ENCODE measurements at regions not wholly inside any gene's neighbourhood (a gene's known extent, or its start where the extent isn't known, plus 50 kb on each side); places are given as distances from the start of the nearest gene placed in this dataset.

DNA sequence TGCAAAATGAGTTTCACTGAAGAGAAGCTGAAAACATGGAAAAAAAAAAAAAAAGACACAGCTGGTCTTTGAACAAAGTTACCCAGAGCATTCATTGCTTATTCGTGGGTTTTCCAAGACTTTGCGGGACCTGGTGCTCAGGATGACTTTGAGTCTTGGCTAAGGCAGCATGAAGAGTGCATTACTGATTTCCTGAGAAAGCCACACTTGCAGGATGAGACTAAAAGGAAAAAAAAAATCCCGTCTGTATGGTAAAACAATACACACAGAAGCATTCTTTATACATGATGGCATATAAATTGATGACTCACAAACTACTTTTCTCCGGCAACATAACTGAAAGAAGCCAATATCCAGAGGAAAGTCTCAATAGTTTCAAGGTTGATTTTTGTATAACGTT lies 195.4 kb downstream of the SPP2 start:
- Histone ChIP-seq H3K23ac (ENCODE audit: insufficient read length, low read depth, low read length) (no peak overlapping the region), H3K79me1 (ENCODE audit: insufficient read depth, low read depth, low read length, poor library complexity, severe bottlenecking) (no peaks in the 10 kb centered on the region), H2AFZ (ENCODE audit: low read length) (no peak overlapping the region), H3K4me1 (ENCODE audit: insufficient read depth, low read length) (peaks cover 2% of the 10 kb centered on the region; the same call in 1 of the 2 replicates), H3K4me2 (ENCODE audit: insufficient read depth, insufficient read length, low read length) (no peak overlapping the region), H3K56ac (ENCODE audit: insufficient read length, low read depth, low read length) (no peak overlapping the region), H3K9me3 (ENCODE audit: control insufficient read depth, low read depth, low read length) (no peaks in the 10 kb centered on the region), H3K23me2 (ENCODE audit: insufficient read length, low read depth, low read length, poor library complexity, severe bottlenecking) (no peaks in the 10 kb centered on the region), H4K91ac (ENCODE audit: insufficient read length, low read depth, low read length) (no peak overlapping the region), H3K14ac (ENCODE audit: insufficient read depth, low read length) (no peak overlapping the region), H3K27ac (ENCODE audit: insufficient read length, low read depth, low read length) (no peak overlapping the region), H3K79me2 (ENCODE audit: insufficient read depth, low read length) (no peaks in the 10 kb centered on the region), H3K4ac (ENCODE audit: low read depth, low read length) (no peak overlapping the region), H2BK15ac (ENCODE audit: low read depth, low read length) (no peak overlapping the region), H2BK12ac (ENCODE audit: insufficient read length, low read depth, low read length) (no peak overlapping the region), H3K27me3 (ENCODE audit: insufficient read depth, low read length) (no peaks in the 10 kb centered on the region), H4K8ac (replicated peaks; ENCODE audit: insufficient read length, low read depth, low read length) (no peak overlapping the region), H3T11ph (ENCODE audit: low read length) (no peak overlapping the region), H4K5ac (ENCODE audit: insufficient read length, low read depth, low read length) (no peak overlapping the region), H2BK5ac (ENCODE audit: insufficient read length, low read length) (no peak overlapping the region), H2AK5ac (ENCODE audit: insufficient read length, low read length) (no peak overlapping the region), H4K20me1 (ENCODE audit: control insufficient read depth, insufficient read depth, insufficient read length) (no peaks in the 10 kb centered on the region), H2BK120ac (ENCODE audit: low read depth, low read length, poor library complexity, severe bottlenecking) (no peak overlapping the region), H2BK20ac (ENCODE audit: low read depth, low read length, poor library complexity, severe bottlenecking) (no peak overlapping the region), H3K18ac (ENCODE audit: insufficient read length, low read depth, low read length) (no peak overlapping the region), H3K9ac (ENCODE audit: extremely low read depth, insufficient read length, low read length) (no peak overlapping the region)
- Mint-ChIP-seq H3K4me3 (no peak overlapping the region), H3K9me3 (peaks cover 9 to 17% of the 10 kb centered on the region in 2 experiments; a peak in 4 of 5 replicates), H3K27ac (no peak overlapping the region), H3K27me3 (ENCODE audit: low read depth) (no peaks in the 10 kb centered on the region; the same call in 1 of the 2 replicates), H3K36me3 (ENCODE audit: insufficient read depth in 1 of 3, low read depth in 3 of 3) (peaks cover 2 to 18% (median 7%) of the 10 kb centered on the region in 3 experiments; a peak in 6 of 7 replicates), H3K4me1 (peaks cover 8 to 13% of the 10 kb centered on the region in 2 experiments; a peak in 3 of 4 replicates)
- no peak for DNase-seq
- TF ChIP-seq CTCF (conservative IDR thresholded peaks at IDR 0.05) = no peak
- WGBS (ENCODE audit: extremely low coverage, insufficient read length, low lambda C conversion rate) = no CpG with 5 or more reads among the region's 5 CpGs

Data from H9 (cell line).